Dedifferentiated amniotic fluid mesenchymal stem cell (primary cell): ENCODE measurements at regions not wholly inside any gene's neighbourhood (a gene's known extent, or its start where the extent isn't known, plus 50 kb on each side); places are given as distances from the start of the nearest gene placed in this dataset.

Experiments
- DNase-seq: peaks from one replicate; pipeline ENCODE4 v3.0.0-alpha.2; 2016; ENCODE audit errors: extremely low spot score

- no peak for DNase-seq
Measured at GRCh38 chr14:65794674-65795279, 382.2 kb downstream of the FUT8 start.

- DNase-seq: no peak
Measured at GRCh38 chr14:65798216-65798615, 385.7 kb downstream of the FUT8 start.

- DNase-seq: no peak
Measured at GRCh38 chr14:65800694-65801093, 388.2 kb downstream of the FUT8 start.

GRCh38 chr14:65802196-65802595, 389.7 kb downstream of the FUT8 start:
- DNase-seq: no peak

GRCh38 chr14:65803885-65804284, 391.4 kb downstream of the FUT8 start:
- no peak for DNase-seq

GRCh38 chr14:65804439-65805112, 392.0 kb downstream of the FUT8 start:
- no peak for DNase-seq

- no peak for DNase-seq
Measured at GRCh38 chr14:65805113-65805473, 392.6 kb downstream of the FUT8 start.

GRCh38 chr14:65808390-65808789, 395.9 kb downstream of the FUT8 start:
- DNase-seq: no peak

- DNase-seq: no peak
Measured at GRCh38 chr14:65810322-65810721, 397.8 kb downstream of the FUT8 start.

- DNase-seq: no peak
Measured at GRCh38 chr14:65813760-65814384, 401.3 kb downstream of the FUT8 start.

- no peak for DNase-seq
Measured at GRCh38 chr14:65815127-65815526, 402.6 kb downstream of the FUT8 start.

GRCh38 chr14:65817011-65817410, 404.5 kb downstream of the FUT8 start:
- no peak for DNase-seq

GRCh38 chr14:65819569-65819968, 407.0 kb downstream of the FUT8 start:
- no peak for DNase-seq

GRCh38 chr14:65821224-65821753, 408.8 kb downstream of the FUT8 start:
- DNase-seq: no peak

GRCh38 chr14:65824285-65824977, 411.9 kb downstream of the FUT8 start:
- DNase-seq: peak; percentile 72

GRCh38 chr14:65824978-65825299, 412.4 kb downstream of the FUT8 start:
- DNase-seq: no peak

GRCh38 chr14:65826946-65827345, 414.4 kb downstream of the FUT8 start:
- DNase-seq: no peak

GRCh38 chr14:65827520-65827919, 415.0 kb downstream of the FUT8 start:
- no peak for DNase-seq

- no peak for DNase-seq
Measured at GRCh38 chr14:65828396-65828795, 415.9 kb downstream of the FUT8 start.

- DNase-seq: no peak
Measured at GRCh38 chr14:65832431-65833266, 420.1 kb downstream of the FUT8 start.

- no peak for DNase-seq
Measured at GRCh38 chr14:65833267-65833880, 420.8 kb downstream of the FUT8 start.
